Panc1 (cell line): ENCODE measurements at regions not wholly inside any gene's neighbourhood (a gene's known extent, or its start where the extent isn't known, plus 50 kb on each side); places are given as distances from the start of the nearest gene placed in this dataset.

Experiments
- ATAC-seq: fragments of 200-7000 bp; cut with Tn5 transposase; 2 replicates; pipeline ENCODE4 v1.9.1; 2020; ENCODE audit warnings: mild to moderate bottlenecking, moderate library complexity
- BruUV-seq: library from RNA; stranded (reverse); fragments of 400-500 nt; replicated peaks from 2 replicates; lab custom pipeline; 2021; lab: Mats Ljungman, UMichigan
- CTCF ChIA-PET: fragments of 300-600 bp; sonication (Branson Sonifier 250); formaldehyde crosslinking; loops from one replicate; lab custom pipeline; 2022; ENCODE audit warnings: antibody characterized with exemption; lab: Charles Lee
- POLR2A ChIA-PET: fragments of 300-600 bp; sonication (Branson Sonifier 250); formaldehyde crosslinking; loops from one replicate; lab custom pipeline; 2022; ENCODE audit warnings: antibody characterized with exemption; lab: Charles Lee
- DNase-seq: peaks from one replicate; pipeline ENCODE4 v3.0.0-alpha.2; 2010; ENCODE audit warnings: low read depth, low spot score
- H3K27ac ChIP-seq: 2 replicates; pipeline ENCODE4 v1.5.1; 2011; ENCODE audit warnings: mild to moderate bottlenecking, low read length, inconsistent platforms
- H3K27me3 ChIP-seq: fragments of 200-500 bp; sonication (Bioruptor generic); 2 replicates; pipeline ENCODE4 v1.6.0; 2014; ENCODE audit warnings: low read length, inconsistent platforms; ENCODE audit not compliant: control insufficient read depth, insufficient read depth
- H3K36me3 ChIP-seq: fragments of 200-500 bp; sonication (Bioruptor generic); 2 replicates; pipeline ENCODE4 v1.5.1; 2014; ENCODE audit warnings: inconsistent platforms, mild to moderate bottlenecking, low read length, moderate library complexity; ENCODE audit not compliant: control insufficient read depth, insufficient read depth
- H3K4me1 ChIP-seq: 2 replicates; pipeline ENCODE4 v1.5.1; 2011; ENCODE audit warnings: inconsistent platforms, mild to moderate bottlenecking, low read length, moderate library complexity; ENCODE audit not compliant: control insufficient read depth, insufficient read depth
- H3K4me3 ChIP-seq, 2 experiments: 2 replicates each; pipeline ENCODE4 v1.5.1; 2011 to 2012; ENCODE audit warnings: low read depth in 2 of 2, low read length in 2 of 2, mild to moderate bottlenecking in 2 of 2, inconsistent platforms in 1 of 2, moderate library complexity in 1 of 2
- H3K9me3 ChIP-seq: fragments of 200-500 bp; sonication (Bioruptor generic); 2 replicates; pipeline ENCODE4 v1.5.1; 2014; ENCODE audit warnings: low read depth, mild to moderate bottlenecking, inconsistent platforms, low read length, moderate library complexity; ENCODE audit not compliant: control insufficient read depth, insufficient read depth
- POLR2AphosphoS5 ChIP-seq: IDR thresholded peaks from 2 replicates; pipeline ENCODE4 v1.6.1; 2012; ENCODE audit warnings: mild to moderate bottlenecking, low read depth, low read length, moderate library complexity
- SIN3A ChIP-seq: IDR thresholded peaks from 2 replicates; pipeline ENCODE4 v1.6.1; 2012; ENCODE audit warnings: low read depth, mild to moderate bottlenecking, low read length, moderate library complexity, borderline replicate concordance; ENCODE audit not compliant: insufficient read depth
- TCF7L2 ChIP-seq: IDR thresholded peaks from 2 replicates; pipeline ENCODE4 v1.6.1; 2011; ENCODE audit warnings: mild to moderate bottlenecking, low read depth, low read length, inconsistent platforms
- in situ Hi-C: cut with HindIII; loops from 2 replicates; pipeline ENCODE4 v1.10.0; 2016; ENCODE audit warnings: low sequenced_read_pairs, low pct_unique_long_range_greater_than_20kb
- intact Hi-C: fragments of 100-400 bp; cut with micrococcal nuclease; formaldehyde crosslinking; loops from one replicate; pipeline ENCODE4 v1.10.0; 2022; ENCODE audit not compliant: unreplicated experiment
- TF ChIP-seq, protein P1 (sequence below): fragments of 450-650 bp; IDR thresholded peaks from 2 replicates; pipeline ENCODE4 v1.5.1; 2017; ENCODE audit warnings: mild to moderate bottlenecking
- TF ChIP-seq, protein P2 (sequence below), 2 experiments: IDR thresholded peaks; 2 replicates each; pipeline ENCODE4 v1.6.1; 2011 to 2012; ENCODE audit warnings: low read depth in 2 of 2, control low read depth in 1 of 2, low read length in 1 of 2, mild to moderate bottlenecking in 1 of 2, moderate library complexity in 1 of 2; ENCODE audit not compliant: insufficient read depth in 1 of 2

DNA sequence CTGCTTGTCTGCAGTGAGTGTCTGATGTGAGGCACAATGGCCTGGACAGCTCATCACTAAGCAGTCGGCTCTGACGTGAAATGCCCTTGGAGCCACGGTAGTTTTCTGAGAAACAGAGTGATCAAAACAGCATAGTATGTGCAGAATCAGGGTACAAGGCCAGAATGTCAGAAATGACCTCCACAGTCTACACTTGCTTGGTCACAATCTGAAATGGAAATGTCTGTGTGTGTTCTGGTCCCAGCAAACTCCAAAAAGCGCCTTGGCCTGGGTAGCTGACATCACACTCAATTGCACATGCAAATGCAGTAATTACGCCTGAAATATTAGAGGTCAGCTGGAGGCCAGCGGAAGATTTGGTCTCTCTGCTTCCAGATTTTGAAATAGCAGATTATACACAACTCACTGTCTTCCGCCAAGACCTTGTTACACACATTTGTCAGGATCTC lies 95.4 kb downstream of the CTAGE1 start:
- Histone ChIP-seq H3K36me3 (no peaks in the 10 kb centered on the region), H3K27me3 (no peaks in the 10 kb centered on the region), H3K9me3 (no peaks in the 10 kb centered on the region), H3K4me3 (no peak overlapping the region), H3K27ac (no peak overlapping the region), H3K4me1 (no peaks in the 10 kb centered on the region)
- POLR2A ChIA-PET: interaction anchor here (0.6 kb wide), 1 partner anchor 126 kb away, joined by 3 read pairs; no protein-coding TSS in a partner anchor
- no peak for DNase-seq
- ATAC-seq: no peak
- in situ Hi-C loops: no loop called here
- no TSS peak for BruUV-seq
- TF ChIP-seq SIN3A (no peak), POLR2AphosphoS5 (no peak), TCF7L2 (no peak)
- TF ChIP-seq, protein P1, sequence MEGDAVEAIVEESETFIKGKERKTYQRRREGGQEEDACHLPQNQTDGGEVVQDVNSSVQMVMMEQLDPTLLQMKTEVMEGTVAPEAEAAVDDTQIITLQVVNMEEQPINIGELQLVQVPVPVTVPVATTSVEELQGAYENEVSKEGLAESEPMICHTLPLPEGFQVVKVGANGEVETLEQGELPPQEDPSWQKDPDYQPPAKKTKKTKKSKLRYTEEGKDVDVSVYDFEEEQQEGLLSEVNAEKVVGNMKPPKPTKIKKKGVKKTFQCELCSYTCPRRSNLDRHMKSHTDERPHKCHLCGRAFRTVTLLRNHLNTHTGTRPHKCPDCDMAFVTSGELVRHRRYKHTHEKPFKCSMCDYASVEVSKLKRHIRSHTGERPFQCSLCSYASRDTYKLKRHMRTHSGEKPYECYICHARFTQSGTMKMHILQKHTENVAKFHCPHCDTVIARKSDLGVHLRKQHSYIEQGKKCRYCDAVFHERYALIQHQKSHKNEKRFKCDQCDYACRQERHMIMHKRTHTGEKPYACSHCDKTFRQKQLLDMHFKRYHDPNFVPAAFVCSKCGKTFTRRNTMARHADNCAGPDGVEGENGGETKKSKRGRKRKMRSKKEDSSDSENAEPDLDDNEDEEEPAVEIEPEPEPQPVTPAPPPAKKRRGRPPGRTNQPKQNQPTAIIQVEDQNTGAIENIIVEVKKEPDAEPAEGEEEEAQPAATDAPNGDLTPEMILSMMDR: no peak
- TF ChIP-seq, protein P2, sequence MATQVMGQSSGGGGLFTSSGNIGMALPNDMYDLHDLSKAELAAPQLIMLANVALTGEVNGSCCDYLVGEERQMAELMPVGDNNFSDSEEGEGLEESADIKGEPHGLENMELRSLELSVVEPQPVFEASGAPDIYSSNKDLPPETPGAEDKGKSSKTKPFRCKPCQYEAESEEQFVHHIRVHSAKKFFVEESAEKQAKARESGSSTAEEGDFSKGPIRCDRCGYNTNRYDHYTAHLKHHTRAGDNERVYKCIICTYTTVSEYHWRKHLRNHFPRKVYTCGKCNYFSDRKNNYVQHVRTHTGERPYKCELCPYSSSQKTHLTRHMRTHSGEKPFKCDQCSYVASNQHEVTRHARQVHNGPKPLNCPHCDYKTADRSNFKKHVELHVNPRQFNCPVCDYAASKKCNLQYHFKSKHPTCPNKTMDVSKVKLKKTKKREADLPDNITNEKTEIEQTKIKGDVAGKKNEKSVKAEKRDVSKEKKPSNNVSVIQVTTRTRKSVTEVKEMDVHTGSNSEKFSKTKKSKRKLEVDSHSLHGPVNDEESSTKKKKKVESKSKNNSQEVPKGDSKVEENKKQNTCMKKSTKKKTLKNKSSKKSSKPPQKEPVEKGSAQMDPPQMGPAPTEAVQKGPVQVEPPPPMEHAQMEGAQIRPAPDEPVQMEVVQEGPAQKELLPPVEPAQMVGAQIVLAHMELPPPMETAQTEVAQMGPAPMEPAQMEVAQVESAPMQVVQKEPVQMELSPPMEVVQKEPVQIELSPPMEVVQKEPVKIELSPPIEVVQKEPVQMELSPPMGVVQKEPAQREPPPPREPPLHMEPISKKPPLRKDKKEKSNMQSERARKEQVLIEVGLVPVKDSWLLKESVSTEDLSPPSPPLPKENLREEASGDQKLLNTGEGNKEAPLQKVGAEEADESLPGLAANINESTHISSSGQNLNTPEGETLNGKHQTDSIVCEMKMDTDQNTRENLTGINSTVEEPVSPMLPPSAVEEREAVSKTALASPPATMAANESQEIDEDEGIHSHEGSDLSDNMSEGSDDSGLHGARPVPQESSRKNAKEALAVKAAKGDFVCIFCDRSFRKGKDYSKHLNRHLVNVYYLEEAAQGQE (IDR thresholded peaks at IDR 0.05; ENCODE audit: insufficient read depth in 1 of 2, low read depth in 2 of 2, low read length in 1 of 2): no peak
- intact Hi-C loops: no loop called here
- CTCF ChIA-PET: no interaction called here

DNA sequence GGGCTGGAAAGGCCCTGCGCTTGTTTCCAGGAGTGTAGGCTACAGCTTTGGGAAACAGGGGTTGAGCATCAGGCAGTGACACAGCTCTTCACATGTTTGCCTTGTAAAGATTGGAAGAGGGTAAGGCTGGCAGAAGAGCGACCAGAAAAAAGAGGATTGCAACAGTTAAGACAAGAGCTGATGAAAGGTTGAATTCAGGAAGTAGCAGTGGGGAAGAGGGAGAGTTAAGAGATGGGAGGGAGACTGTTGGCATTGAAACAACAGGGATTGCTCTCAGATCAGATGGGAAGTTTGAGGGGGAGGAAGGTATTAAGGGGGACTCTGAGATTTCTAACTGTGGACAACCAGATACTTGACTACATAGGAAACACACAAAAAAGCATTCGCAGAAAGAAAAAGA lies 96.9 kb downstream of the CTAGE1 start:
- ChIA-PET POLR2A (no interaction called here), CTCF (no interaction called here)
- no TSS peak for BruUV-seq
- no peaks in the 10 kb centered on the region for H3K9me3 ChIP-seq
- no peak for ATAC-seq
- intact Hi-C loops (no loop called here), in situ Hi-C loops (no loop called here)
- no peak for DNase-seq
- H3K36me3 ChIP-seq: no peaks in the 10 kb centered on the region
- H3K4me3 ChIP-seq: no peak overlapping the region
- H3K4me1 ChIP-seq: no peaks in the 10 kb centered on the region
- TF ChIP-seq SIN3A (no peak), TCF7L2 (no peak), POLR2AphosphoS5 (no peak)
- no peaks in the 10 kb centered on the region for H3K27me3 ChIP-seq
- H3K27ac ChIP-seq: no peak overlapping the region

DNA sequence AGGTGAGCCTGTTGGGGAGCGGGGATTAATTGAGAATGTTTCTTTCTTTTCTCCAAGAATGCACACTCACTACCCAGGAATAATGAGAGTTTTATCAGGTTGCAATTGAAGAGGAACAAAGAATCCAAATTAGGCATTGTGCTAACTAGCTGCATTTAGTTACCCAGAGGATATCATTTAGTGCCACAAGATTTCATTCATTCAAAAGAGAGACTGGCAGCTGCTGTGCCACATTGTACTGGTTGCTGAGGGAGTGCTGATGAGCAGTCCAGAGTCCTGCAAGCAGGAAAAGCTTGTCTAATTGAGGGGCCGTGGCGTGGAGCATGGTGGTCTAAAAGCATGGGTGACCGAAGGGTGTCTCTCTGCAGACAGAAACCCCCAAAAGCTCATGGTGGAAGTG lies 97.6 kb downstream of the CTAGE1 start:
- Histone ChIP-seq H3K36me3 (no peaks in the 10 kb centered on the region), H3K9me3 (no peaks in the 10 kb centered on the region), H3K4me3 (no peak overlapping the region), H3K27me3 (no peaks in the 10 kb centered on the region), H3K4me1 (no peaks in the 10 kb centered on the region), H3K27ac (no peak overlapping the region)
- TF ChIP-seq SIN3A: no peak
- no peak for TF ChIP-seq POLR2AphosphoS5
- TF ChIP-seq, protein P1: no peak
- TF ChIP-seq TCF7L2: no peak
- TF ChIP-seq, protein P2 (IDR thresholded peaks at IDR 0.05; ENCODE audit: insufficient read depth in 1 of 2, low read depth in 2 of 2, low read length in 1 of 2): no peak
- BruUV-seq: no TSS peak
- DNase-seq (no peak), ATAC-seq (no peak)
- ChIA-PET POLR2A (no interaction called here), CTCF (no interaction called here)
- in situ Hi-C loops: no loop called here
- intact Hi-C loops: no loop called here
